NAMALWA (cell line): ENCODE measurements at regions not wholly inside any gene's neighbourhood (a gene's known extent, or its start where the extent isn't known, plus 50 kb on each side); places are given as distances from the start of the nearest gene placed in this dataset.

Source experiments
- DNase-seq: peaks from one replicate; pipeline ENCODE4 v3.0.0-alpha.2; 2015; ENCODE audit warnings: low spot score

DNA sequence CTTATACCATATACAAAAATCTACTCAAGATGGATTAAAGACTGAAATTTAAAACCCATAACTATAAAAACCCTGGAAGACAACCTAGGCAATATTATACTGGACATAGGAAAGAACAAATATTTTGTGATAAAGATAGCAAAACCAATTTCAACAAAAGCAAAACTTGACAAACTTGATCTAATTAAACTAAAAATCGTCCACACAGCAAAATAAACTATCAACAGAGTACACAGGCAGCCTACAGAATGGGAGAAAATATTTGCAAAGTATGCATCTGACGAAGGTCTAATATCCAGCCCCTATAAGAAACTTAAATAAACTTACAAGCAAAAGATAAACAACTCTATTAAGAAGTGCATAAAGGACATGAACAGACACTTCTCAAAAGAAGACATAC, 240.1 kb downstream of the HGF start:
- no peak for DNase-seq

GRCh38 chr7:81527651-81528050, 242.2 kb downstream of the HGF start:
- DNase-seq: peak; percentile 30

DNA sequence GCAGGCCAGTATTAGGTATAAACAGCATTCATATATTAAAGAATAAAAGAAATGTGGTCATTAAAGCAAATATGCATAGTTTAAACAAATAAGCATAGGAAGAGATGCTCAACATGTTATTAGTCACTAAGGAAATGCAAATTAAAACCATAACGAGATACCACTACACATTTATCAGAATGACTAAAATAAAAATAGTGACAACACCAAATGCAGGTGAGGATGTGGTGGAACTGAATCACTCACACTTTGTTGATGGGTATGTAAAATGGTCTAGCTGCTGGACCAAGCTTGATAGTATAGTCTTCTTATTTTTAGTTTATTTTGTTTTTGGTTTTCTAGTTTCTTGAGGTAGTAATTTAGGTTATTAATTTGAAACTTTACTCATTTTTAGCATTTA, 242.9 kb downstream of the HGF start:
- DNase-seq: no peak

DNA sequence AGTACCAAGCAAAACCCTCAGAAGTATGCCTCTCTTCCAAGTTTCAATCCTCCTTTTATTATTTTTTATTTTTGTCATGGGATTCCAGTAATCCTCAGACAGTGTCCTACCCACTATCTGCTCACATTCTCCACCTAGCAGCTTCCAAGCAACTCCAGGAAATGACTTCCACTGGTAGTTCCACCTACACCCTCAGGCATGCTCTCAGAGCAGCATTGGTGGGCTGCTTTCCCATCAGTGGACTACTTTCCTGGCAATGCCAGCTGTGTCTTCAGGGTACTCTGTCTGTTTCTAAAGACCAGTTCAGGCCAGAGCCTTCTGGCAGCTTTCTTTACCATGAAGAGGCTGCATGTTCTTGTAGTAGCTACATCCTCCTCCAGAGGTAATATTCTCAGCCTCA, 244.0 kb downstream of the HGF start:
- no peak for DNase-seq

- DNase-seq: no peak
Observed at GRCh38 chr7:81519886-81520285, 250.0 kb downstream of the HGF start.

GRCh38 chr7:81516898-81517297, 252.9 kb downstream of the HGF start:
- DNase-seq: no peak

DNA sequence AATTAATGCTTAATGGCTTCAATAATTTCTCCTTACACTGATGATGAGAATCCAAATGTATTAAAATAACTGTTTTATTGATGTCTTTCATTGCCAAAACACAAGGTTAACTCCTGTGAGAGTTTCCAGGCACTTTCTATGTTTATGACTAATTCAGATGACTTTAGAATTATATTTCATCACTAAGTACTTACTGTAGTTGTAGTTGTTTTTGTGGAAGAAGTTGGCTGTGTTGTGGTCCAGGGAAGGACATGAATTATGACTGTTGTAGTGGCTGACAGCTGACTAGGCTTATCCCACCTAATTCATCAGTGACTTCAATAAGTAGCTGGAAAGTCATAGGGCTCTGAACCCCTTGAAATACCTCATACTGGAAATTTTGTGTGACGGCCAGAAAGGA, 254.8 kb downstream of the HGF start:
- DNase-seq: no peak

DNA sequence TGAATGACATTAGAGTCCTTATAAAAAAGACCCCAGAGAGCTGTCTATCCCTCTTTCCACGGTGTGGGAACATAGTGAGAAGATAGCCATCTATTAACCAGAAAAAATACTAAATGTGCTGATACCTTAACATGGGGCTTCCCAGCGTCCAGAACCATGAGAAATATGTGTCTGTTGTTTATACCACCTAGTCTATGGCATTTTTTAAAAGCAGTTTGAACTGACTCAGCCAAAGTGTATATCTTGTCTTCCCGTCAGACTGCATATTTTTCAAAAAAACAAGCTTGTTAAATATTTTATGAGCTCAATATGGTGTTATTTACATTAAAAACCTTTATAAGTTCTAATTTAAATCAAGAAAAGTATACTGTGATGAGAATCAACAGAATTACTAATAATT, 255.3 kb downstream of the HGF start:
- no peak for DNase-seq

GRCh38 chr7:81510122-81510521, 259.7 kb downstream of the HGF start:
- no peak for DNase-seq

- DNase-seq: no peak
Observed at GRCh38 chr7:81507221-81507620, 262.6 kb downstream of the HGF start.

DNA sequence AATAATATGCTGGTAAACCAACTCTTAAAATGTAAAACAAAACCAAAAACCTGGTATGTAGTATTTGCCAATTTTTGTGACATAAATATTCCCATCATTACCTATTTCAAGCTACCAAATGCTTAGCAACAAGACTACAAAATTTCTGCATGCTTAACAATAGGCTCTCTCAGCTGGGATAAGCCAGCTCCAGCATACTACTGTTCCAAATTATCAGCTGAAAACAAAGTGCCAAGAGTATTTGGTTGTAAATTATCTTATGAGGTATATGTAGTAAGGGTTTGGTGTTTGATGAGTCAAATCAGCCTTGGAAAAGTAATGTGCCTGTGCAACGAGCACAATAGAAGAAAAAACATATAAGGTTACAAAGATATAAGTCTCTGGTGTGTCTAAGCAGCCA, 263.2 kb downstream of the HGF start:
- no peak for DNase-seq

- no peak for DNase-seq
Observed at GRCh38 chr7:81503771-81504170, 266.1 kb downstream of the HGF start.

- DNase-seq: no peak
Observed at GRCh38 chr7:81503336-81503735, 266.5 kb downstream of the HGF start.

DNA sequence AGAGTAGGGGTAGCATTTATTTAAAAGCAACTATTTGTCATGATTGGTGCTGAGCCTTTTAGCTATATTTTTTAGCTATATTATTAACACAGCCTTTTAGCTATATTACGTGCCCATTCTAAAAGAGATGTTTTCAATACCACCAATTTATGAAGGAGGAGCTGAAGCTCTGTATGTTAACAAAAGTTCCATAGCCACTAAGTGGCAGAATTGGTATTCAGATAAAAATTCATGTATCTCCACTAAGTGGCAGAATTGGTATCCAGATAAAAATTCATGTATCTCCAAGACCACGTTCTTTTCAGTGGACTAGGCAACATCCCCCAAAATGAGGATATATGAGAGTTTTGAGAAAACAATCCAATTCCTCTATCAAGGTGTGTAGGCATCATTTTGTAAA, 268.6 kb downstream of the HGF start:
- DNase-seq: peak; percentile 52

DNA sequence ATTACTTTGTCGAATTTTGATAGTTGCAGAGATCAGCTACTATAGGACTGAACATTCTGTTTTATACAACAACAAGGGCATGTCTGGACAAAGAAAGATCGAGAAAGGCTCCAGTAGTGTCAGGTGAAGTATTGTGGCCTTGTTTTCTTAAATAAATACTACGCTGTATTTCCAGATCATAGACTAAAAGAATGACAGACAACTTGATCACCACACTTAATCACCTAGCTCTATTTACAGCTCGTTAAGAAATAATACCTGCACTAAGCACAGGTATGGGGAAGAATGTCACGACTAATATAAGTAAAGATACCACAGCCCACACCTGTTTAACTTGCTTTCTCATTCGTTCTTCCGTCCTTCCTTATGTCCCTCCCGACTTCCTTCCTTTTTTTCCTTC, 269.2 kb downstream of the HGF start:
- no peak for DNase-seq

DNA sequence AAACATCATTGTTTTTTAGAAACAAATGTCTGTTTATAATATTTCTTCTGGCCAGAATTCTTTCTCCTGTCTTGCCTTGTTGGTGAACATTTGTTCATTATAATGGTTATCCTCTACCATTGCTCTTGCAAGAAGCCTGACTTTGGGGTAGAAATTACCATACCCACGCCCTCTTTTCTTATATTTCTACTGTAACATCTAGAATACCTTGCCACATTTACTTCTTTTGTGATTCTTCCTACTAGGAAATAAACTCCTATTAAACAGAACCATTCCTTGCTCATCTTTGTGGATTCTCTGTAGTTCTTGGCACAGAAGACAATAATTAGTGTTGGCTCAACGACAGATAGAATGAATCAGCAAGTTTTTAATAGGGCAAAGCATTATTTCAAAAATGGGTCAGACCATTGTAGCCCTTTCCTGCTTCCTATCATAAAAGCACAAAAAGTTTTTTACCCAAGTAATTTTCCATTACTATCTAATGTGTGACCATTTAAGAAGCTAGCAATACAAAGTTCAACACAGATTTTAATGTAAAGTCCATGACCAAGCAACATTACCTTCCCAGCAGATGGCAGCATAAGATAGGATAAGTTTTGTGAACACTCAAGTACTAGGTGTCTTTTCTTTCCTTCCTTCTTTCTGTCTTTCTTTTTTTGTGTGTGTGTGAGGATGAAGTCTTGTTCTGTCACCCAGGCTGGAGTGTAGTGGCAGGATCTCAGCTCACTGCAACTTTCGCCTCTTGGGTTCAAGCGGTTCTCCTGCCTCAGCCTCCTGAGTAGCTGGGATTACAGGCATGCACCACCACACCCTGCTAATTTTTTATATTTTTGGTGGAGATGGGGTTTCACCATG, 270.4 kb downstream of the HGF start:
- DNase-seq: peak; percentile 92

GRCh38 chr7:81498176-81498575, 271.7 kb downstream of the HGF start:
- no peak for DNase-seq

DNA sequence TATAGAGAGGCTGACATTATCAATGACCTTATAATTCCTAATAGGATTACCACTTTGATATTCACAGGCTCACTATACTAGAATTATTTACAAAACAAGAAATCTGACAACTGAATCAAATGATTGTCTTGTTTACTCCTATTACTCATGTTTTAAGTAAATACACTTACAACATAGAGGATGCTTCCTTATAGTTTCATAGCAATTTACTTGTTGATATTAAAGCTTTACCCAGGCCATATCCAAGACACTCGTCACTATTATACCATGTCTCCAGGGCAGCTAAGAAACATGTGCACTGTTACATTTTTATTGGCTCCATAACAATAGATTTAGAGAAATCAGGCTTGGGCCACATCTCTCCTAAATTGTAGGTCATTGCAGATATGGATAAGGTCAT, 276.9 kb downstream of the HGF start:
- DNase-seq: no peak

GRCh38 chr7:81492240-81492639, 277.6 kb downstream of the HGF start:
- no peak for DNase-seq

DNA sequence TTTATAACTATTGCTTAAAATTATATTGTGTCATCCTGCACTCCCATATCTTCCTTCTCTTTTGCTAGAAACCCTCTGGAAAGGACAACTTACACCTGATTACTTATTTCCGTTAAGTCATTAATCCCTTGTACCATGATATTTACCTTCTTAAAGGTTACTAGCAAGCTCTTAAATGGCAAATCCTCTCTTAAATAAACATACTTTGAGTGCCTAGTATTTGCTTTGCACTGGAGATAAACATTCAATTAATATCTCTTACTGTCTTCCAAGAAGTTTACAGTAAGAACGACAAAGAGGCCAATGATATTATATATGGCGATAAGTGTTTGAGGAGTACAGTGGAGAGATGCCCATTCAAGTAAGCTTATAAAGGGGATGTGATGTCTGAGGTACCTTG, 278.3 kb downstream of the HGF start:
- no peak for DNase-seq

GRCh38 chr7:81488210-81488609, 281.6 kb downstream of the HGF start:
- no peak for DNase-seq

GRCh38 chr7:81487516-81487915, 282.3 kb downstream of the HGF start:
- DNase-seq: no peak

- no peak for DNase-seq
Observed at GRCh38 chr7:81484261-81484660, 285.6 kb downstream of the HGF start.

- DNase-seq: peak; percentile 67
Observed at GRCh38 chr7:81482600-81483186, 287.2 kb downstream of the HGF start.
